ENCODE measurements at regions not wholly inside any gene's neighbourhood (a gene's known extent, or its start where the extent isn't known, plus 50 kb on each side); places are given as distances from the start of the nearest gene placed in this dataset.

DNA sequence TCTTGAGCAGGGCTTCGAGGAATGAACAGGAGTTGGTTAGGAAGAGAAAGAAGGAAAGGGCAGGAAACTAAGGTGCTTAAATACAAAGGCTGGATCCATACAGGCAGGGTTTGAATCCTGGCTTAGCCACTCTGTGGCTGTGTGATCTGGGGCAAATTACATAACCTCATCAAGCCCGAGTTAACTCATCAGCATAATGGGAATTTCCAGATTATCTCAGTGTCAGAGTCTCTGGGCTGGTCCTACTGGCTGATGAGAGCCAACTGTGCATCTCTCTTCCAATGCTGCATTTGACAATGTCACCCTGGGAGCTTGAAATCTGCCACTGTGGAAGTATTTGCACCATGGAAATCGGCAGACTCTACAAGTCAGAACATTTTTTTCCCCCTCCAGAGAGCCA, 83.8 kb upstream of the SLC6A6 start:
- ATAC-seq (no peak), DNase-seq (no peak)
- H3K27ac ChIP-seq, result no peak overlapping the region
- no peaks in the 10 kb centered on the region for H3K36me3 ChIP-seq
- peaks cover 8% of the 10 kb centered on the region for H3K4me1 ChIP-seq
- no peaks in the 10 kb centered on the region for H3K27me3 ChIP-seq
- no peak overlapping the region for H3K4me3 ChIP-seq
- H3K9me3 ChIP-seq, result no peaks in the 10 kb centered on the region
- intact Hi-C loops (cut with DNase I), result no loop called here
- no peak for TF ChIP-seq CTCF (IDR thresholded peaks at IDR 0.05)

- ATAC-seq (peak; percentile 92), DNase-seq (no peak)
- Histone ChIP-seq H3K27ac (no peak overlapping the region), H3K9me3 (no peaks in the 10 kb centered on the region), H3K27me3 (no peaks in the 10 kb centered on the region), H3K4me1 (peaks cover 8% of the 10 kb centered on the region), H3K4me3 (no peak overlapping the region), H3K36me3 (no peaks in the 10 kb centered on the region)
- intact Hi-C loops (cut with DNase I), result no loop called here
- TF ChIP-seq CTCF (IDR thresholded peaks at IDR 0.05), result no peak
These were observed 82.7 kb upstream of the SLC6A6 start for GRCh38 chr3:14319654-14320182.

DNA sequence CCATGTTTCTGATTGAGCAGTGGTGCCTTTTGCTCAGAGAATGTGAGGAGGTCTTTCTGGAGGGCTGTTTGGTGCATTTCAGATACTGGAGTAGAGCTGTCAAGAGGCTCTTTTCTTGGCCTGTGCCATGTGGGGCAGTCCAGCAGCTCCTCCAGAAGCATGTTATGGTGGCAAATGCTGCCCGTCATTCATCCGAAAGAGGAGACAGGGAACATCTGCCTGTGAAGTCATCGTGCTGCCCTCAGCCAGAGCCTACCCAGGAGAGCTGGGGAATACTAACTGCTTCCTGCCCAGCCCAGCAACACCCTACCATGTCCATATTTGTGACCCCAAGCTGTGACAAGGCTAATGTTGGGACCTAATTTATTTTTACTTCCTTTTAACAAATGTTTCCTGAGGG, 82.2 kb upstream of the SLC6A6 start:
- Histone ChIP-seq H3K27ac (no peak overlapping the region), H3K36me3 (no peaks in the 10 kb centered on the region), H3K27me3 (no peaks in the 10 kb centered on the region), H3K4me3 (no peak overlapping the region), H3K9me3 (no peaks in the 10 kb centered on the region), H3K4me1 (peaks cover 8% of the 10 kb centered on the region)
- intact Hi-C loops (cut with DNase I), result no loop called here
- ATAC-seq, result no peak
- no peak for TF ChIP-seq CTCF (IDR thresholded peaks at IDR 0.05)
- DNase-seq, result no peak

DNA sequence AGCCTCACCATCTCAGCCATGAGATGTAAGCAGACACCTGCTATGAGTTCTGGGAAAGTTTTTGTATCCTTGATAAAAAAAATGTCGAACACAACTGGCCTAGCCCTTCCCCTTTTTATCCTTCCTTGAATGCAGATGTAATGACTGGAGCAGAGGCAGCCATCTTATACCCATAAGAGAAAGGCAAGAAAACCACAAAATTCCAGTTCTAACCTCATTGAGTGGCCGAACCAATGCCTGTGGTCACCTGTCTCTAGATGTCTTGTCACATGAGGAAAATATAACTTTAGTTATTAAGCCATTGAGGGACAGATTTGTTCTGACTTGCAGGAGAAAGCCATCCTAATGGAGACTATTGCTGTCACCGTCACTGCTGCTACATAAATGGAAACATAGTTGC, 80.4 kb upstream of the SLC6A6 start:
- Histone ChIP-seq H3K9me3 (no peaks in the 10 kb centered on the region), H3K36me3 (no peaks in the 10 kb centered on the region), H3K27ac (no peak overlapping the region), H3K27me3 (no peaks in the 10 kb centered on the region), H3K4me1 (peaks cover 8% of the 10 kb centered on the region), H3K4me3 (no peak overlapping the region)
- no peak for TF ChIP-seq CTCF (IDR thresholded peaks at IDR 0.05)
- ATAC-seq, result no peak
- intact Hi-C loops (cut with DNase I), result no loop called here
- no peak for DNase-seq

GRCh38 chr3:14322667-14323295, 79.6 kb upstream of the SLC6A6 start:
- TF ChIP-seq CTCF (IDR thresholded peaks at IDR 0.05), result no peak
- intact Hi-C loops (cut with DNase I), result no loop called here
- H3K36me3 ChIP-seq, result no peaks in the 10 kb centered on the region
- H3K4me3 ChIP-seq, result no peak overlapping the region
- H3K27me3 ChIP-seq, result no peaks in the 10 kb centered on the region
- ATAC-seq, result no peak
- DNase-seq, result no peak
- no peak overlapping the region for H3K27ac ChIP-seq
- no peaks in the 10 kb centered on the region for H3K9me3 ChIP-seq
- H3K4me1 ChIP-seq, result peaks cover 8% of the 10 kb centered on the region

Measured in upper lobe of right lung (tissue), 1 donor.